IMR-90 (cell line): ENCODE measurements at regions not wholly inside any gene's neighbourhood (a gene's known extent, or its start where the extent isn't known, plus 50 kb on each side); places are given as distances from the start of the nearest gene placed in this dataset.

Source experiments
- ATAC-seq: fragments of 200-7000 bp; cut with Tn5 transposase; 2 replicates; pipeline ENCODE4 v1.9.1; 2020; ENCODE audit warnings: low read depth, mild to moderate bottlenecking, moderate library complexity
- BruUV-seq: library from RNA; stranded (reverse); fragments of 400-500 nt; replicated peaks from 2 replicates; lab custom pipeline; 2021; lab: Mats Ljungman, UMichigan
- CTCF ChIA-PET: fragments of 300-600 bp; formaldehyde crosslinking; extraction: SDS; loops from one replicate; lab custom pipeline; 2021; ENCODE audit warnings: antibody characterized with exemption; lab: Yijun Ruan, JAX
- POLR2A ChIA-PET: fragments of 300-600 bp; sonication (Branson Sonifier 250); formaldehyde crosslinking; loops from one replicate; lab custom pipeline; 2022; ENCODE audit warnings: antibody characterized with exemption; ENCODE audit not compliant: unreplicated experiment; lab: Charles Lee
- DNase-seq: peaks from one replicate; pipeline ENCODE4 v3.0.0; 2013
- H2AFZ ChIP-seq: replicated peaks from 2 replicates; pipeline ENCODE3; 2013; ENCODE audit warnings: low read length, mild to moderate bottlenecking; ENCODE audit not compliant: poor library complexity
- H2AK5ac ChIP-seq: 2 replicates; pipeline ENCODE4 v1.6.1; 2013; ENCODE audit warnings: low read depth, low read length, inconsistent platforms
- H2AK9ac ChIP-seq: replicated peaks from 2 replicates; pipeline ENCODE3; 2013; ENCODE audit warnings: mild to moderate bottlenecking, low read depth, low read length, moderate library complexity; ENCODE audit not compliant: poor library complexity
- H2BK120ac ChIP-seq: 2 replicates; pipeline ENCODE4 v1.6.1; 2013; ENCODE audit warnings: low read depth, low read length, inconsistent platforms
- H2BK15ac ChIP-seq: 3 replicates; pipeline ENCODE4 v1.6.1; 2013; ENCODE audit warnings: low read depth, low read length, inconsistent platforms
- H2BK20ac ChIP-seq: 2 replicates; pipeline ENCODE4 v1.6.1; 2013; ENCODE audit warnings: low read depth, mild to moderate bottlenecking, inconsistent platforms, low read length, moderate library complexity
- H2BK5ac ChIP-seq: 2 replicates; pipeline ENCODE4 v1.6.1; 2013; ENCODE audit warnings: mild to moderate bottlenecking, low read depth, low read length, inconsistent platforms; ENCODE audit not compliant: poor library complexity, severe bottlenecking
- H3K14ac ChIP-seq: replicated peaks from 2 replicates; pipeline ENCODE4 v1.6.1; 2013; ENCODE audit warnings: low read depth, low read length, inconsistent platforms
- H3K18ac ChIP-seq: 2 replicates; pipeline ENCODE4 v1.6.1; 2013; ENCODE audit warnings: low read depth, low read length, control low read depth
- H3K23ac ChIP-seq: 2 replicates; pipeline ENCODE4 v1.6.1; 2013; ENCODE audit warnings: low read depth, low read length, inconsistent platforms
- H3K27ac ChIP-seq: 2 replicates; pipeline ENCODE4 v1.5.1; 2013; ENCODE audit warnings: mild to moderate bottlenecking, control low read depth, low read length; ENCODE audit not compliant: insufficient read depth
- H3K27me3 ChIP-seq: 2 replicates; pipeline ENCODE4 v1.6.1; 2013; ENCODE audit warnings: low read length; ENCODE audit not compliant: control insufficient read depth, insufficient read depth
- H3K36me3 ChIP-seq: 2 replicates; pipeline ENCODE4 v1.6.1; 2013; ENCODE audit warnings: low read length, mixed read lengths; ENCODE audit not compliant: control insufficient read depth, insufficient read depth
- H3K4ac ChIP-seq: 2 replicates; pipeline ENCODE4 v1.6.1; 2013; ENCODE audit warnings: low read depth, low read length, inconsistent platforms
- H3K4me1 ChIP-seq: 2 replicates; pipeline ENCODE4 v1.6.1; 2013; ENCODE audit warnings: low read length, mixed read lengths; ENCODE audit not compliant: control insufficient read depth, insufficient read depth
- H3K4me2 ChIP-seq: 2 replicates; pipeline ENCODE4 v1.6.1; 2013; ENCODE audit warnings: low read depth, mild to moderate bottlenecking, control low read depth, low read length, moderate library complexity
- H3K4me3 ChIP-seq: 2 replicates; pipeline ENCODE4 v1.5.1; 2013; ENCODE audit warnings: low read depth, mild to moderate bottlenecking, control low read depth, low read length, moderate library complexity; ENCODE audit not compliant: insufficient read depth
- H3K56ac ChIP-seq: 2 replicates; pipeline ENCODE4 v1.6.1; 2013; ENCODE audit warnings: low read length, inconsistent platforms; ENCODE audit not compliant: insufficient read depth; ENCODE audit errors: extremely low read depth
- H3K79me1 ChIP-seq, 2 experiments: 2 replicates each; pipeline ENCODE4 v1.6.1; 2013; ENCODE audit warnings: low read length in 2 of 2, inconsistent platforms in 1 of 2, low read depth in 1 of 2
- H3K9ac ChIP-seq: 2 replicates; pipeline ENCODE4 v1.6.1; 2013; ENCODE audit warnings: low read depth, low read length, control low read depth
- H3K9me1 ChIP-seq: 2 replicates; pipeline ENCODE4 v1.6.1; 2013; ENCODE audit warnings: low read length, inconsistent platforms; ENCODE audit not compliant: insufficient read depth
- H3K9me3 ChIP-seq: 2 replicates; pipeline ENCODE4 v1.6.1; 2013; ENCODE audit warnings: low read length; ENCODE audit not compliant: control insufficient read depth, insufficient read depth
- H4K20me1 ChIP-seq: 2 replicates; pipeline ENCODE4 v1.6.1; 2013; ENCODE audit warnings: low read length, inconsistent platforms; ENCODE audit not compliant: insufficient read depth
- H4K5ac ChIP-seq: 2 replicates; pipeline ENCODE4 v1.6.1; 2013; ENCODE audit warnings: mild to moderate bottlenecking, low read depth, low read length, control low read depth
- H4K8ac ChIP-seq, 2 experiments: 2 replicates each; pipeline ENCODE4 v1.6.1; 2013; ENCODE audit warnings: low read depth in 2 of 2, low read length in 2 of 2, control low read depth in 1 of 2, inconsistent platforms in 1 of 2
- H4K91ac ChIP-seq: 2 replicates; pipeline ENCODE4 v1.6.1; 2013; ENCODE audit warnings: low read depth, low read length, inconsistent platforms; ENCODE audit not compliant: insufficient read depth
- CHD1 ChIP-seq: IDR thresholded peaks from 2 replicates; pipeline ENCODE4 v1.6.1; 2012; ENCODE audit warnings: low read depth, low read length, improper control_type of control experiment
- ELK1 ChIP-seq: fragments of 150-350 bp; IDR thresholded peaks from 2 replicates; pipeline ENCODE4 v1.6.1; 2016; ENCODE audit warnings: low read depth, mild to moderate bottlenecking, low read length, moderate library complexity, borderline replicate concordance
- MAZ ChIP-seq: IDR thresholded peaks from 2 replicates; pipeline ENCODE4 v1.6.1; 2012; ENCODE audit warnings: low read depth, mild to moderate bottlenecking, low read length, improper control_type of control experiment, moderate library complexity, borderline replicate concordance
- POLR2A ChIP-seq: IDR thresholded peaks from 2 replicates; pipeline ENCODE4 v1.6.1; 2012; ENCODE audit warnings: mild to moderate bottlenecking, low read depth, low read length
- RAD21 ChIP-seq: IDR thresholded peaks from 2 replicates; pipeline ENCODE4 v1.6.1; 2012; ENCODE audit warnings: low read length, improper control_type of control experiment
- RCOR1 ChIP-seq: IDR thresholded peaks from 2 replicates; pipeline ENCODE4 v1.6.1; 2012; ENCODE audit warnings: mild to moderate bottlenecking, low read length, improper control_type of control experiment; ENCODE audit not compliant: insufficient replicate concordance
- RFX5 ChIP-seq: IDR thresholded peaks from 2 replicates; pipeline ENCODE4 v1.8.0; 2012; ENCODE audit warnings: low read depth, mild to moderate bottlenecking, low read length, moderate library complexity
- SMC3 ChIP-seq: fragments of 150-350 bp; IDR thresholded peaks from 2 replicates; pipeline ENCODE4 v1.6.1; 2016; ENCODE audit warnings: low read depth, mild to moderate bottlenecking, antibody characterized with exemption, low read length, moderate library complexity
- dilution Hi-C: fragments of 300-500 bp; cut with HindIII; formaldehyde crosslinking; loops from one replicate; pipeline ENCODE4 v1.14.3; 2018; ENCODE audit warnings: low sequenced_read_pairs; ENCODE audit not compliant: unreplicated experiment
- in situ Hi-C: fragments of 300-500 bp; cut with MboI; formaldehyde crosslinking; loops from 3 replicates; pipeline ENCODE4 v1.14.3; 2019; ENCODE audit warnings: low sequenced_read_pairs, inconsistent platforms, mixed read lengths
- intact Hi-C: fragments of 100-400 bp; cut with micrococcal nuclease; formaldehyde crosslinking; loops from 2 replicates; pipeline ENCODE4 v1.10.0; 2022

GRCh38 chr4:31324814-31325213 is 604.6 kb downstream of the PCDH7 start:
- no peak overlapping the region for H3K23ac ChIP-seq
- H3K4me3 ChIP-seq: no peak overlapping the region
- no peak overlapping the region for H3K14ac ChIP-seq
- no peak overlapping the region for H4K91ac ChIP-seq
- H3K56ac ChIP-seq: no peak overlapping the region
- no peaks in the 10 kb centered on the region for H3K9me3 ChIP-seq
- no peak for DNase-seq
- no TSS peak for BruUV-seq
- no peaks in the 10 kb centered on the region for H3K27me3 ChIP-seq
- H3K4me1 ChIP-seq: no peaks in the 10 kb centered on the region
- ATAC-seq: no peak
- no peak overlapping the region for H2AFZ ChIP-seq
- no peak overlapping the region for H3K4ac ChIP-seq
- dilution Hi-C loops: no loop called here
- H4K8ac ChIP-seq: no peak overlapping the region
- H3K9ac ChIP-seq: no peak overlapping the region
- no peaks in the 10 kb centered on the region for H4K20me1 ChIP-seq
- H3K36me3 ChIP-seq: no peaks in the 10 kb centered on the region
- no peak overlapping the region for H4K5ac ChIP-seq
- in situ Hi-C loops: no loop called here
- no peak overlapping the region for H2BK15ac ChIP-seq
- intact Hi-C loops: no loop called here
- H3K27ac ChIP-seq: no peak overlapping the region
- H3K18ac ChIP-seq: no peak overlapping the region
- no peak overlapping the region for H2BK20ac ChIP-seq
- no peaks in the 10 kb centered on the region for H3K9me1 ChIP-seq
- no peak overlapping the region for H3K4me2 ChIP-seq
- H2AK9ac ChIP-seq: no peak overlapping the region
- H2AK5ac ChIP-seq: no peak overlapping the region
- H2BK120ac ChIP-seq: no peak overlapping the region
- H3K79me1 ChIP-seq: no peaks in the 10 kb centered on the region
- H2BK5ac ChIP-seq: no peak overlapping the region
- ChIA-PET POLR2A (no interaction called here), CTCF (no interaction called here)
- TF ChIP-seq POLR2A (no peak), RAD21 (no peak), RFX5 (no peak), CHD1 (no peak), ELK1 (no peak), RCOR1 (no peak), MAZ (no peak), SMC3 (no peak)
